ENCODE measurements at regions not wholly inside any gene's neighbourhood (a gene's known extent, or its start where the extent isn't known, plus 50 kb on each side); places are given as distances from the start of the nearest gene placed in this dataset.
"Not testable (repeated sequence)": the region's sequence is repeated elsewhere in the genome, so short reads cannot be mapped to it uniquely, and the experiment has no call there.

DNA sequence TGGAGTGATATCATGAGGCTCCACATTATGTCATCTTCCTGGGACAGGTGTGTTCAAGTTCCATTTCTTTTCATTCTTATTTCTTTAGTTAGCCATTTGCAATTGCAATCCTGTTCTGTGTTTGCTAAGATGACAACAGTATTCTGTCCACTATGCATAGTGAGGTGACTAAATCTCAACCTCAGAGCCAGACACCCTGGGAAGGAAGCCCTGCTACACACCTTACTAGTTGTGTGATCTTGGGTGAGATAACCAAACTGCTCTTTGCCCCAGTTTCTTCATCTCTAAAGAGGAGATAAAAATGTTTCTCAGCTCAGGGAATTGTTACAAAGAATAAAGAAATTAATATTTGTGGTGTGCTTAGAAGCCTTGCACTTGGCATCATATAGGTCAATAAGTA lies 215.1 kb upstream of the RPS23 start:
- no peak for DNase-seq (ENCODE audit: low read depth in 2 of 2)

DNA sequence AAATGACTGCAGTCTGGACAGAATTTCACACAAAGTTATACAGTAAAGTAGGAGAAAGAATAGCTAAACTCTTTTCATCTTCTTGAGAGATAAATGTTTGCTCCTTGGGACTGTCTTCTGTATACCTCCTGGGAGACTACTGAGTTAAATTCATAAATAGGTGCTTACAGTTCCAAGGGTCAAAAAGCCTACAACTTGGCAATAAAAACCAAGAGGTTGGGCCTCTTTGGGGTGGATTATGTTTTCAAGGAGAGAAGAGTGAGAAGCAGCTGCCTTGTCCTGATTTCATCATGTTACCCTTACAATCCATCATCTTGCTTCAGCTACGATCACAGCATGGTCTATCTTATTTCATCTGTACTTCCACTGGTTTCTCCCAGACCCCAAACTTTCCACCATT lies 213.2 kb upstream of the RPS23 start:
- no peak for DNase-seq (ENCODE audit: low read depth in 2 of 2)

GRCh38 chr5:82489683-82490082 lies 211.5 kb upstream of the RPS23 start:
- no peak for DNase-seq (ENCODE audit: low read depth in 2 of 2)

GRCh38 chr5:82487131-82487530 lies 209.0 kb upstream of the RPS23 start:
- no peak for DNase-seq (ENCODE audit: low read depth in 2 of 2)

- DNase-seq (ENCODE audit: low read depth in 2 of 2) = no peak
Observed at GRCh38 chr5:82480331-82480730, 202.2 kb upstream of the RPS23 start.

GRCh38 chr5:82476155-82476554 lies 198.0 kb upstream of the RPS23 start:
- DNase-seq (ENCODE audit: low read depth in 2 of 2) = no peak

- DNase-seq (ENCODE audit: low read depth in 2 of 2) = no peak
Observed at GRCh38 chr5:82473262-82473661, 195.1 kb upstream of the RPS23 start.

DNA sequence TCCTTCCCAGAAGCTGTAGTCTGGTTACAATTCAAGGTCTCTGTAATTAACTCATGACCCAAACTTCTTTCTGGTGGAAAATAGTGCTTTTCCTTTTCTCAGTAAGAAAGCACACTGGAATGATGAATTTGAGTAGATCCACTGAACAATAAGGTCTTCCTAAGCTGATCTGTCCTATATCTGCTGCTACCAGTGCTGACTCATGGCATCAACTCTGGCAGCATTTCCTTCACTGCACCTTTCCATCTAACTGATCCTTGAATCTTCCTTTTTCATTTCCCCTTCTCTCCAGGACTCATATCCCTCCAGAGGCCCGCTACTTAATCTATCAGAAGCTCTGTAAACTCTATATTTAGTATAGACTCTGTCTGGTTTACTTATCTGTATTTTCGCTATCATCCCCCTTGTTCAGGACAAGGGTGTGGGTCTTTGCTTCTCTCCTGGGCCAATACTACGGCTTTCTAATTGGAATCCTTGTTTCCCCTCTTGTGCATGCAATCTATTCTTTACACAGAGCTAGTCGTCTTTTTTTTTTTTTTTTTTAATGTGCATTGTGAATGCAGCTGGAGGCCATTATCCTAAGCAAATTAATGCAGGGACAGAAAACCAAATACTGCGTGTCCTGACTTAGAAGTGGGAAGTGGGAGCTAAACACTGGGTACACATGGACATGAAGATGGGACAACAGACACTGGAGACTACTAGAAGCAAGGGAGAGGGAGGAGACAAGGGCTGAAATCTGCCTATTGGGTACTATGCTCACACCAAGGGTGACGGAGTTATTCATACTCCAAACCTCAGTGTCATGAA lies 192.2 kb upstream of the RPS23 start:
- DNase-seq (ENCODE audit: low read depth in 2 of 2) = no peak

GRCh38 chr5:82466986-82467561 lies 188.9 kb upstream of the RPS23 start:
- DNase-seq (ENCODE audit: low read depth in 2 of 2) = no peak

GRCh38 chr5:82465235-82465634 lies 187.1 kb upstream of the RPS23 start:
- DNase-seq (ENCODE audit: low read depth in 2 of 2) = no peak

DNA sequence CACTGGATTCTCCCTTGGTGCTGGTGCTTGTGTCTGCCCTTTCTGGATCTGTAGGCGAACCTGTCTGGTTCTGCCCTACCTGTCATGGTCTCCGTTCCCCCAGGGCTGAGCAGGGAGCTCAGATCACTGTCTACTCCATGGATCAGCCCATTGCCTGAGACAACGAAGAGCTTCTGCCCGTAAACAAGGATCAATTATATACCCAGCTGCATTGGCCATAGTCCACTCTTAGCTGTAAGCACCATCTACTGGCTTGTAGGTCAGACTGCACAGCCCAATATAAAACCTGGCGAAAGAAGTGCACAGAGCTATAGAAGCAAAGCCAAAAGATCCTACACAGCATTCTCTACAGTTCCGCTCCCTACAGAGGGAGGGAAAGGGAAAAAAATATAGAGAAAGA lies 181.5 kb upstream of the RPS23 start:
- no peak for DNase-seq (ENCODE audit: low read depth in 2 of 2)

DNA sequence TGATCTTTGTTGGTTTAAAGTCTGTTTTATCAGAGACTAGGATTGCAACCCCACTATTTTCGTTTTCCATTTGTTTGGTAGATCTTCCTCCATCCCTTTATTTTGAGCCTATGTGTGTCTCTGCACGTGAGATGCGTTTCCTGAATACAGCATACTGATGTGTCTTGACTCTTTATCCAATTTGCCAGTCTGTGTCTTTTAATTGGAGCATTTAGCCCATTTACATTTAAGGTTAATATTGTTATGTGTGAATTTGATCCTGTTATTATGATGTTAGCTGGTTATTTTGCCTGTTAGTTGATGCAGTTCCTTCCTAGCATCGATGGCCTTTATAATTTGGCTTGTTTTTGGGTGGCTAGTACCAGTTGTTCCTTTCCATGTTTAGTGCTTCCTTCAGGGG lies 177.2 kb upstream of the RPS23 start:
- not testable (repeated sequence) for DNase-seq (ENCODE audit: low read depth in 2 of 2)

DNA sequence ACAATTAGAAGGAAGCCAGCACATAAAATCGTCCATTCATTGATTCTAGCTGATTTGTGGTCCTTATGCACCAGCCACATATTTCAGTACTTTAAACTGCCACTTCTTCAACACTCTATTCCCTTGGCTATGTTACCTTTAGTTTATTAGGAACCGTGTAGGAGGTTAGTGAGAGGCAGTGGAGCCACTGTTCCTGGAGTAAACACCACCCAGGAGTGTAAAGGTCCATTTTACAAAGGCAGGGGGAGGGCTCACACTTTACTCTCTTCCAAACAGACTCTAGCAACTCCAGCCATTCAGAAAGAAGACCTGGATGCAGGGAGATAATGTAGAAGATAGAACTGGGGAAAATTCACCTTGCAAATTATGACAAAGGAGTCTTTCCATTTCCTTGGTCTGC lies 170.2 kb upstream of the RPS23 start:
- DNase-seq (ENCODE audit: low read depth in 2 of 2) = no peak

DNA sequence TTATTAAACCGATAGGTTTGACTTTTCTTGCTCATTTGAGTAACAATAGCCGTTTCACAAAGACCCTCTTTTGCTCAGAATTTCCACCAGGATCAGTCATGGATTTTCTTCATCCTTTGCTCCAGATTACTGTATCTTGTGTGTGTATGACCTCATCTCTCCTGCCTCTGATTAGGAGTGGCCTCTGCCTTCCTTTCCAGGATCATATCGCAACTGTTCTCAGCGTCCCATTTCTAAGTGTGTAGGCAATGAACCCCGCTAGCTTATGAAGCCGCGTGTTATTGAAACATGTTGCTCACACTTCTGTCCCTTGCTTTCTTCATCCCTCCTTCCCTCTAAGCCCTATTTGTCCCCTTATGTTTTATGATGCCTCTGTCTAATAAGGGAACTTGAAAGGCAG lies 169.8 kb upstream of the RPS23 start:
- DNase-seq (ENCODE audit: low read depth in 2 of 2) = no peak

GRCh38 chr5:82446809-82447208 lies 168.7 kb upstream of the RPS23 start:
- DNase-seq (ENCODE audit: low read depth in 2 of 2) = no peak

DNA sequence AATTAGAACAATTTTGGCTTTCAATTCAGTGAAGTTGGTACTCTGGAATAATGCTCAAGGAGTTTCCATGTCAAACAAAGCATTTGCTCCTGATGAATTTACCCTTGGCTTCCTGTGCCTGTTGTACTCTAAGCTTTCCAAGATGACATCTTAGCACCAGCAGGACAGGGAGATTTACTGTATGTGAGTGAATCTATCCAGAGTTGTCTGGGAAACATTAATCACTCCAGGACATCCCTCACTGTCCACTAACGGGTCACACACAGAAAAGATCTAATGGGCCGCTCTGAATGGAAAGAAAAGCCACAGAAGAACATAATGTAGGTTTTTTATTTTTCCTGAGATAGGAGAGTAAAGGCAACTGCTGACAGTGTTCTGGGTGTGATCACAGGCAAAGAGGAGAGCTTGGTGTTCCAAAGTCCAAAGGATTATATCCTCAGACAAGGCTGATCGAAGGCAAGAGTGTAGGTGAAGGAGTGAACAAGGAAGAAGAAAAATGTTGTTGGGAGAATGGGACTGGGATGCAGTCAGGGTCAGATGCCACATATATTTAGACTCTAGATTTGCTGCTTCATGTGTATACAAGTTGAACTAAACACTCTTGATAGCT lies 167.7 kb upstream of the RPS23 start:
- DNase-seq (ENCODE audit: low read depth in 2 of 2) = no peak

- DNase-seq (ENCODE audit: low read depth in 2 of 2) = no peak
Observed at GRCh38 chr5:82439750-82440445, 161.7 kb upstream of the RPS23 start.

DNA sequence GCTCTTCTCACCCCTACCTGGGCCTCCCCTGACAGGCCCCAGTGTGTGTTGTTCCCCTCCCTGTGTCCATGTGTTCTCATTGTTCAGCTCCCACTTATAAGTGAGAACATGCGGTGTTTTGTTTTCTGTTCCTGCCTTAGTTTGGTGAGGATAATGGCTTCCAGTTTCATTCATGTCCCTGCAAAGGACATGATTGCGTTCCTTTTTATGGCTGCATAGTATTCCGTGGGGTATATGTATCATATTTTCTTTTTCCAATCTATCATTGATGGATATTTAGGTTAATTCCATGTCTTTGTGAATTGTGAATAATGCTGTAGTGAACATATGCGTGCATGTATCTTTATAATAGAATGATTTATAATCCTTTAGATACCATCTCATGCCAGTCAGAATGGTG lies 159.4 kb upstream of the RPS23 start:
- not testable (repeated sequence) for DNase-seq (ENCODE audit: low read depth in 2 of 2)

DNA sequence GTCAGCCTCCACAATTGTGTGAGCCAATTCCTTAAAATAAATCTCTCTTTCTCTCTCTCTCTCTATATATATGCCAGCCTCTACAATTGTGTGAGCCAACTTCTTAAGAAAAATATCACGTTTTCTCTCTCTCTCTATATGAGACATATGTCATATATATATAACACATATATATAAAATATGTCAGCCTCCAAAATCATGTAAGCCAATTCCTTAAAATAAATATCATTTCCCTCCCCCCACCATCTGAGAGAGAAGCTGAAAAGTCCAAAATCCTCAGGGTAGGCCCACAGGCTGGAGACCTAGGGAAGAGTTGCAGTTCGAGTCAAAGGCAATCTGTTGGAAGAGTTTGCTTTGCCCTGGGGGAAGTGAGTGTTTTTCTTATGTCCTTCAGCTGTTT lies 158.1 kb upstream of the RPS23 start:
- no peak for DNase-seq (ENCODE audit: low read depth in 2 of 2)

DNA sequence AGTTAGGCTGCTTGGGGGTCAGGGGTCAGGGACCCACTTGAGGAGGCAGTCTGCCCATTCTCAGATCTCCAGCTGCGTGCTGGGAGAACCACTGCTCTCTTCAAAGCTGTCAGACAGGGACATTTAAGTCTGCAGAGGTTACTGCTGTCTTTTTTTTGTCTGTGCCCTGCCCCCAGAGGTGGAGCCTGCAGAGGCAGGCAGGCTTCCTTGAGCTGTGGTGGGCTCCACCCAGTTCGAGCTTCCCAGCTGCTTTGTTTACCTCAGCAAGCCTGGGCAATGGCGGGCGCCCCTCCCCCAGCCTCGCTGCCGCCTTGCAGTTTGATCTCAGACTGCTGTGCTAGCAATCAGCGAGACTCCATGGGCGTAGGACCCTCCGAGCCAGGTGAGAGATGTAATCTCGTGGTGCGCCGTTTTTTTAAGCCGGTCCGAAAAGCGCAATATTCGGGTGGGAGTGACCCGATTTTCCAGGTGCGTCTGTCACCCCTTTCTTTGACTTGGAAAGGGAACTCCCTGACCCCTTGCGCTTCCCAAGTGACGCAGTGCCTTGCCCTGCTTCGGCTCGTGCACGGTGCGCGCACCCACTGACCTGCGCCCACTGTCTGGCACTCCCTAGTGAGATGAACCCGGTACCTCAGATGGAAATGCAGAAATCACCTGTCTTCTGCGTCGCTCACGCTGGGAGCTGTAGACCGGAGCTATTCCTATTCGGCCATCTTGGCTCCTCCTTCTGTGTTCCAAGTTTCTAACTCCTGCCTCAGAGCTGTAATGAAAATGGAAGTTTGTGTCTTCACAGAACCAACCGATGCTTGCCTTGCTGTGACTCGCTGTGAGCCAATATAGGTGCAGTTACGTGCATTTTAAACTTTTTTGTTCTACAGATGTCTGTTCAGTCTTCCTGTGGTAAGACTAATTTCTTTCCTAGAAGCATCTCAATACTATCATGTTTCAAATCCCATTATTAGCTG lies 156.8 kb upstream of the RPS23 start:
- DNase-seq (ENCODE audit: low read depth in 2 of 2) = not testable (repeated sequence)

DNA sequence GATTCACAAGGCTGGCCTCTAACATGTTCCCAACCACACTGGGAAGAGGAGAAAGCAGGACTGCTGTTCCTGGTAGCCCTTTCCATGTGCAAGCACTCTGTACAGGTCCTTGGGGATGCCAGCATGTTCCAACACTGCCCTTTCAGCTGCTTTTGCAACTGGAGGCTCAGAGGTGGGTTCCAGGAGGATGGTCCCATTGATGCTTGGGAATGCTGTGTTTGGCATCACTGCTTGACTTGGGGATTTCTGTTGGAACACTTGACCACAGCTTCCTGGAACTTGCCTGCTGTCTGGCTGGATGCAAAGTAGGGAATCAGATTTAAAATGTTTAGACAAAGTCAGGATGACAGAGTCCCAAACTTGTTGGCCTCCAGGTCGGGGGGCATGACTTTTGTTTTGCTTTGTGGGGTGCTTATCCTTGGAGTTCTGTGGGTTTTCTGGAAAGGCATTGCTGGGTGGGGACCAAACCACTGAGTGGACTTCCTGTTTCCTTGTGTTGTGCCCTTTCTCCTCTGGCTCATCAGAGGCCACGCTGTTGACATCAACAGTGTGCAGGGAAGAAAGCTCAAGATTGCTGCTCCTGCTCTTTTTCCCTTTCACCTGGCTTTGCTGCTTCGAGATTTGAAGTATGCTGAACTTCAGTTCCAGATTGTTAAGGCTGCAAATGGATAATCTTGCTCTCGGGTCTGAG lies 148.5 kb upstream of the RPS23 start:
- DNase-seq (ENCODE audit: low read depth in 2 of 2) = no peak
